ENCODE measurements at regions not wholly inside any gene's neighbourhood (a gene's known extent, or its start where the extent isn't known, plus 50 kb on each side); places are given as distances from the start of the nearest gene placed in this dataset.
A peak's percentile ranks its signal among the peaks of the same experiment; 100 is the strongest.

- TF ChIP-seq POLR2A (IDR thresholded peaks at IDR 0.05; ENCODE audit: low read depth, low read length) (no peak), USF2 (IDR thresholded peaks at IDR 0.05; ENCODE audit: low read depth, low read length) (no peak), CTCF (conservative IDR thresholded peaks at IDR 0.05; ENCODE audit: low read depth, low read length) (no peak)
- Histone ChIP-seq H3K4me2 (ENCODE audit: low read depth, low read length) (no peak overlapping the region), H2BK20ac (ENCODE audit: low read depth, low read length) (peak overlapping the region; percentile 72), H3K18ac (ENCODE audit: low read depth, low read length) (peak overlapping the region; percentile 34), H3K79me1 (ENCODE audit: low read depth in 1 of 2, low read length in 2 of 2) (no peaks in the 10 kb centered on the region), H2BK15ac (ENCODE audit: low read depth, low read length) (peak overlapping the region; percentile 68; the same call in 2 of the 3 replicates), H3K9me1 (ENCODE audit: insufficient read depth, low read length) (0 out of 2 replicates have a peak, but pooled peaks cover 5% of the 10 kb centered on the region), H2BK5ac (ENCODE audit: low read depth, low read length, poor library complexity, severe bottlenecking) (no peak overlapping the region), H2BK120ac (ENCODE audit: low read depth, low read length) (peak overlapping the region; percentile 75), H3K56ac (ENCODE audit: extremely low read depth, insufficient read depth, low read length) (no peak overlapping the region), H2AK9ac (replicated peaks; ENCODE audit: low read depth, low read length, poor library complexity) (peak overlapping the region; percentile 88), H4K8ac (ENCODE audit: low read depth in 2 of 2, low read length in 2 of 2) (peak overlapping the region; percentile 31 to 80; a peak in 3 of 4 replicates), H3K4ac (ENCODE audit: low read depth, low read length) (peak overlapping the region; percentile 76), H2AFZ (replicated peaks; ENCODE audit: low read length, poor library complexity) (peak overlapping the region; percentile 91), H3K27me3 (ENCODE audit: control insufficient read depth, insufficient read depth, low read length) (peaks cover 30% of the 10 kb centered on the region), H3K23ac (ENCODE audit: low read depth, low read length) (no peak overlapping the region), H4K20me1 (ENCODE audit: insufficient read depth, low read length) (no peaks in the 10 kb centered on the region), H3K14ac (replicated peaks; ENCODE audit: low read depth, low read length) (0 out of 2 replicates have a peak overlapping the region, but pooled peaks have one; percentile 65), H3K36me3 (ENCODE audit: control insufficient read depth, insufficient read depth, low read length) (no peaks in the 10 kb centered on the region), H3K9ac (ENCODE audit: low read depth, low read length) (peak overlapping the region; percentile 36), H3K27ac (ENCODE audit: insufficient read depth, low read length) (peak overlapping the region; percentile 51), H4K5ac (ENCODE audit: low read depth, low read length) (peak overlapping the region; percentile 24; the same call in 1 of the 2 replicates), H3K4me3 (ENCODE audit: insufficient read depth, low read depth, low read length) (no peak overlapping the region), H3K9me3 (ENCODE audit: control insufficient read depth, insufficient read depth, low read length) (peaks cover 6% of the 10 kb centered on the region), H4K91ac (ENCODE audit: insufficient read depth, low read depth, low read length) (peak overlapping the region; percentile 80), H2AK5ac (ENCODE audit: low read depth, low read length) (peak overlapping the region; percentile 81), H3K4me1 (ENCODE audit: control insufficient read depth, insufficient read depth, low read length) (peaks cover 14% of the 10 kb centered on the region)
- dilution Hi-C loops (cut with HindIII; ENCODE audit: low sequenced_read_pairs, unreplicated experiment): no loop called here
- ATAC-seq (ENCODE audit: low read depth): no peak
- no peak for DNase-seq
- intact Hi-C loops (cut with micrococcal nuclease): no loop called here
- CTCF ChIA-PET: no interaction called here
- WGBS, 2 experiments (ENCODE audit: extremely low coverage in 2 of 2, insufficient read length in 1 of 2): 100% methylated on average over 2 of the region's 7 CpGs; no CpG with 5 or more reads in 1 of the 2 experiments
- BruUV-seq (replicated peaks): no TSS peak
- in situ Hi-C loops (cut with MboI; ENCODE audit: low sequenced_read_pairs): no loop called here
- POLR2A ChIA-PET (ENCODE audit: unreplicated experiment): no interaction called here
Measured at GRCh38 chr15:70195171-70195570, 97.5 kb upstream of the TLE3 start.
